Uterus (tissue), 3 donors: ENCODE measurements at regions not wholly inside any gene's neighbourhood (a gene's known extent, or its start where the extent isn't known, plus 50 kb on each side); places are given as distances from the start of the nearest gene placed in this dataset.

ENCODE experiments used
- DNase-seq, 2 donors: peaks; one replicate each; pipeline ENCODE4 v3.0.0-alpha.2; 2019 to 2020
- H3K27ac ChIP-seq, 2 donors: fragments of 200-600 bp; sonication (generic); 1 replicate in 1 of 2; 2 replicates in 1 of 2; pipeline ENCODE4 v1.5.1; 2016 to 2018
- H3K27me3 ChIP-seq, 2 donors: fragments of 200-600 bp; sonication (generic); one replicate each; pipeline ENCODE4 v1.5.1; 2018 to 2019; ENCODE audit warnings: control low read depth in 1 of 2
- H3K36me3 ChIP-seq, 2 donors: fragments of 200-600 bp; sonication (generic); one replicate each; pipeline ENCODE4 v1.5.1; 2019; ENCODE audit warnings: control low read depth in 1 of 2
- H3K4me1 ChIP-seq, 2 donors: fragments of 200-600 bp; sonication (generic); one replicate each; pipeline ENCODE4 v1.5.1; 2018 to 2019; ENCODE audit warnings: control low read depth in 1 of 2
- H3K4me3 ChIP-seq, 2 donors: fragments of 200-600 bp; sonication (generic); 1 replicate in 1 of 2; 2 replicates in 1 of 2; pipeline ENCODE4 v1.5.1; 2018 to 2019; ENCODE audit warnings: mild to moderate bottlenecking in 1 of 2
- H3K9me3 ChIP-seq, 2 donors: fragments of 200-600 bp; sonication (generic); one replicate each; pipeline ENCODE4 v1.5.1; 2019; ENCODE audit warnings: control low read depth in 1 of 2
- POLR2A ChIP-seq, 2 donors: fragments of 450-650 bp; IDR thresholded peaks; one replicate each; pipeline ENCODE4 v1.6.1; 2016; ENCODE audit warnings: antibody characterized with exemption in 2 of 2, mild to moderate bottlenecking in 1 of 2, moderate library complexity in 1 of 2
- intact Hi-C: fragments of 100-400 bp; cut with DNase I; formaldehyde crosslinking; loops from one replicate; pipeline ENCODE4 v1.15.1; 2023; ENCODE audit warnings: low total_unique reads
- TF ChIP-seq, protein P1 (sequence below), 4 experiments: fragments of 200-600 bp in 2 of 4; fragments of 450-650 bp in 2 of 4; sonication (generic) in 2 of 4; IDR thresholded peaks; one replicate each; pipeline ENCODE4 v1.5.1; 2016 to 2019; ENCODE audit warnings: antibody characterized with exemption in 4 of 4, mild to moderate bottlenecking in 2 of 4, moderate library complexity in 1 of 4
- donor health status: DM: yes; HTN: yes; CAD: no.

DNA sequence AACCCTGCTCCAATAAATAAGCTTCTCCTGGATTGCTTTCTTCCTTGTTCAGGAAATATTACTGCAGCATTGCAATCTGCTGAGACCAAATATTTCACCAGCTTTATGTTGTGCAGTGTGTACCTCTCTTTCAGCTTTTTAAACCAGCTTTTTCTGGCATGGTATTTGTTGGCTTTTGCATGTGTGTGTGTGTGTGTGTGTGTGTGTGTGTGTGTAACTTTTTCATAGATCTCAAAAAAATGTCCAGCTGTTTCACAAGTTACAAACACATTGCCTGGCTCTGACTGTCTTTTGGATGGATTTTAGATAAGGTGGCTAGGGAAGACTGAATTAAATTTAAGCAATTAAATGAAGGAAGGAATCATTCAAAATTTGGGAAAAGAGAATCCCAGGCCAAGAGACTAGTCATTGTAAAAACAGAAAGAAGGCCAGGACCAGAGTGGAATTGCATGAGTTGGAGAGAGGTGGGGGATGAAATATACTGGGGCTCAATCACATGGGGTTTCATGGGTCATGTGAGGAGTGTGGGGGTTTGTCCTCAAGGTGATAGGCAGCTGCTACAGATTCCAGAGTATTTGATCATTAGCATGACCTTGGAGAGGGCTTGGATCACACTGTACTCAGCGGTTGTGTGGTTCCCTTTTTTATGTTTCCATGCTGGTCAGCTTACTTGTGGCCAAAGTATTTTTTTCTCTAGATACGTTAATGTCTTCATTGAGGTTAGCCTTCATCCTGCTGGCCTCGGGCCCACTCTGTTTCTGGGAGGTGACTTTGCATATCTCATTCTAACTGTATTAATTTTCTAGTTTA is 357.7 kb upstream of the BOD1L1 start:
- Histone ChIP-seq H3K27ac (peak overlapping the region in 1 of 2 donors; percentile 15), H3K4me3 (no peak overlapping the region), H3K27me3 (no peaks in the 10 kb centered on the region), H3K9me3 (no peaks in the 10 kb centered on the region), H3K4me1 (peaks cover 0 to 3% of the 10 kb centered on the region in 2 donors), H3K36me3 (no peaks in the 10 kb centered on the region)
- TF ChIP-seq POLR2A (IDR thresholded peaks at IDR 0.05): no peak
- TF ChIP-seq, protein P1, sequence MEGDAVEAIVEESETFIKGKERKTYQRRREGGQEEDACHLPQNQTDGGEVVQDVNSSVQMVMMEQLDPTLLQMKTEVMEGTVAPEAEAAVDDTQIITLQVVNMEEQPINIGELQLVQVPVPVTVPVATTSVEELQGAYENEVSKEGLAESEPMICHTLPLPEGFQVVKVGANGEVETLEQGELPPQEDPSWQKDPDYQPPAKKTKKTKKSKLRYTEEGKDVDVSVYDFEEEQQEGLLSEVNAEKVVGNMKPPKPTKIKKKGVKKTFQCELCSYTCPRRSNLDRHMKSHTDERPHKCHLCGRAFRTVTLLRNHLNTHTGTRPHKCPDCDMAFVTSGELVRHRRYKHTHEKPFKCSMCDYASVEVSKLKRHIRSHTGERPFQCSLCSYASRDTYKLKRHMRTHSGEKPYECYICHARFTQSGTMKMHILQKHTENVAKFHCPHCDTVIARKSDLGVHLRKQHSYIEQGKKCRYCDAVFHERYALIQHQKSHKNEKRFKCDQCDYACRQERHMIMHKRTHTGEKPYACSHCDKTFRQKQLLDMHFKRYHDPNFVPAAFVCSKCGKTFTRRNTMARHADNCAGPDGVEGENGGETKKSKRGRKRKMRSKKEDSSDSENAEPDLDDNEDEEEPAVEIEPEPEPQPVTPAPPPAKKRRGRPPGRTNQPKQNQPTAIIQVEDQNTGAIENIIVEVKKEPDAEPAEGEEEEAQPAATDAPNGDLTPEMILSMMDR (IDR thresholded peaks at IDR 0.05): no peak
- no peak for DNase-seq
- intact Hi-C loops: no loop called here

DNA sequence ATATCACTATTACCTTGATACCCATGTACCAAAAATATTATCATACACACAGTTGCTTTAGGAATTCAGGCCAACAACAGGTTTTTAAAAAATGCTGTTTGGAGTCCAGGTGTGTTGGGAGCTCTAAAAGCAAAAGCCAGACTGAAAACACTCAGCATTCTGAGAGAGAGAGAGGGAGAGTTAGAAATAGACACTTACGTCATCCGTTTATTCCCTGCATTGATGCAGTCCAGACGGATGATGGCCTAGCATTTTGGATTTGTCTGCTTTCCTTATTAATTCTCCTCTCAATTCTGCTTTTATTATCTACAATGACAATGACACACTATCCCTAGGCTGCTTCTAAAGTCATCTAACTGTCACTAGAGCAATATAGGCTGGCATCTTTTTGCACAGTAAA is 358.3 kb upstream of the BOD1L1 start:
- no peak overlapping the region for H3K4me3 ChIP-seq
- no peaks in the 10 kb centered on the region for H3K27me3 ChIP-seq
- H3K27ac ChIP-seq: peak overlapping the region in 1 of 2 donors; percentile 15
- TF ChIP-seq POLR2A (IDR thresholded peaks at IDR 0.05): no peak
- TF ChIP-seq, protein P1 (IDR thresholded peaks at IDR 0.05): no peak
- H3K9me3 ChIP-seq: no peaks in the 10 kb centered on the region
- peaks cover 0 to 3% of the 10 kb centered on the region in 2 donors for H3K4me1 ChIP-seq
- no peak for DNase-seq
- intact Hi-C loops: no loop called here
- H3K36me3 ChIP-seq: no peaks in the 10 kb centered on the region

DNA sequence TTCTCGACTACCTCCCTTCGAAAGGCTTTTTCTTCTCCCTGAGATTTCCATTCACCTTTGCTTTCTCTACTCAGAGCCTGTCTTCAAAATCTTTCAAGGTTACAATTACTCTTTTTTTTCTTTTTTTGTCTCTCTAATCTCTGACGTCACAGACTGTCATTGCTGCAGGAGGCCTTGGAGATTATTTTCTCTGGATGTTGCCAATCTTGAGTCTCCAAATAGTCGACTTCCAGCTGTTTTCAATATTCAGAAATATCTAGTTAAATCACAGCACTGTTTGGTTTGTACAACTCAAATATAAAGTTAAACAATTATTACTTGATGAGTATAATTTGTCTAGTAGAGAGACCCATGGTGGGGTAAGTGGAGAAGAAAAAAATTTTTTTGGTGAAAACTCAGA is 359.0 kb upstream of the BOD1L1 start:
- H3K9me3 ChIP-seq: no peaks in the 10 kb centered on the region
- TF ChIP-seq POLR2A (IDR thresholded peaks at IDR 0.05): no peak
- TF ChIP-seq, protein P1 (IDR thresholded peaks at IDR 0.05): no peak
- H3K27me3 ChIP-seq: no peaks in the 10 kb centered on the region
- H3K4me3 ChIP-seq: no peak overlapping the region
- no peaks in the 10 kb centered on the region for H3K36me3 ChIP-seq
- no peak for DNase-seq
- H3K4me1 ChIP-seq: peaks cover 0 to 3% of the 10 kb centered on the region in 2 donors
- no peak overlapping the region for H3K27ac ChIP-seq
- intact Hi-C loops: no loop called here

DNA sequence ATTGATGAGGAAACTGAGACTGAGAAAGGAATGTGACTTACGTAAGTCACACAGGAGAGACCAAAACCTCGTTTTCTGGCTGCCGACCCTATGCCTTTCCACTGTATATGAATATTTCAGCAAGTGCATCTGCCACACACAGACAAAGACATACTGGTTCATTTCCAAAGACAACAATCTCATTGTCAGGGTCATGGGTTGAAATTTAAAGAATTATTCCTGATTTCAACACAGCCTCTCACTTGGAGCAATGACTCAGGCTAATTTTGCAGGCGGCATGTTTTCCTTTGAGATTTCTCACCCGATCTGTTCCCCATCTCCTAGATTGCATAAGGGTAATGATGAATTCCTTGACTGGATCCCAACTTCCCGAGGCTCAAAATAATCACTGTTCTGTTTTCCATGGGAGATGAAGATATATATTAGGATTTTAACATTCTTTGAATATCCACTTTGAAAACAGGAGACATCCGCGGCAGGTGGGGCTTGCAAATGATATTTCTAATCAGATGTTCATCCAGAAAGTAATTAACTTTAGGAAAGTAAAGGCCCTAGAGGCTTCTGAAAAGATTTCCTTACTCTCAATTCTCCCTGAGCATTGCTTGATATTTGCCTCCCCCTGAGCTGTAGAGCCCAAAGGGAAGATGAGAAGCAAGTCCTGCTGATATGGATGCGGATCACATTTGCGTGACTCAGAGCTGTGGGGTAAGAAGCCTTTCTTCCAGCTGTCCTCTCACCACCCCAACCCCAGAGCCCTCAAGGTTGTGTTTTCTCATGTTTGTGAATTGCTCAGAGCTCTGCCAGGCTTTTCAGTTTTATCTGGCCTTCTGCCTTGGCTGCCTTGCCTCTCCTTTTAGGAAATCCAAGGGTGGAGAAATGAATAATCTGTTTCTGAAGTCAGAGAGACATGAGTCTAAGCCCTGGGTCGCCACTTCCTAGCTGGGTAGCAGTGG is 361.1 kb upstream of the BOD1L1 start:
- no peak overlapping the region for H3K4me3 ChIP-seq
- no peaks in the 10 kb centered on the region for H3K27me3 ChIP-seq
- intact Hi-C loops: no loop called here
- H3K9me3 ChIP-seq: no peaks in the 10 kb centered on the region
- DNase-seq: no peak
- H3K36me3 ChIP-seq: no peaks in the 10 kb centered on the region
- TF ChIP-seq POLR2A (IDR thresholded peaks at IDR 0.05): no peak
- TF ChIP-seq, protein P1 (IDR thresholded peaks at IDR 0.05): no peak
- no peak overlapping the region for H3K27ac ChIP-seq
- peaks cover 0 to 3% of the 10 kb centered on the region in 2 donors for H3K4me1 ChIP-seq

DNA sequence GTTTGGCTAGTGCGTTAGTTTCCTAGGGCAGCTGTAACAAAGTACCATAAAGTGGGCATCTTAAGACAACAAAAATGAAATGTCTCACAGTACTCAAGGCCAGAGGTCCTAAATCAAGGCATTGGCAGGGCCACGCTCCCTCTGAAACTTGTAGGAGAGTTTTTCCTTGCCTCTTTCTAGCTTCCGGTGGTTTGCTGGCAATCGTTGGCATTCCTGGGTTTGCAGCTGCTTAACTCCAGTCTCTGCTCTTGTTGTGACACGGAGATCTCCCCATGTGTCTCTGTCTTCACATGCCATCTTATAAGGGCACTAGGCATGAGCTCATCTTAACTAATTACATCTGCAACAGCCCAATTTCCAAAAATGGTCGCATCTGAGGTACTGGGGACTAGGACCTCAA is 362.0 kb upstream of the BOD1L1 start:
- TF ChIP-seq POLR2A (IDR thresholded peaks at IDR 0.05): no peak
- TF ChIP-seq, protein P1 (IDR thresholded peaks at IDR 0.05): no peak
- no peaks in the 10 kb centered on the region for H3K9me3 ChIP-seq
- no peak overlapping the region for H3K27ac ChIP-seq
- H3K4me1 ChIP-seq: peaks cover 0 to 3% of the 10 kb centered on the region in 2 donors
- no peak overlapping the region for H3K4me3 ChIP-seq
- DNase-seq: no peak
- no peaks in the 10 kb centered on the region for H3K36me3 ChIP-seq
- intact Hi-C loops: no loop called here
- no peaks in the 10 kb centered on the region for H3K27me3 ChIP-seq
